Ovary (tissue), 7 donors: ENCODE measurements at regions not wholly inside any gene's neighbourhood (a gene's known extent, or its start where the extent isn't known, plus 50 kb on each side); places are given as distances from the start of the nearest gene placed in this dataset.

Experiments used
- DNase-seq, 5 donors: peaks; one replicate each; pipeline ENCODE4 v3.0.0-alpha.2; 2019 to 2020
- H3K27ac ChIP-seq, 2 donors: fragments of 200-600 bp; one replicate each; pipeline versions ENCODE4 v1.5.1 to v1.8.0; 2019 to 2022
- H3K27me3 ChIP-seq: fragments of 200-600 bp; one replicate; pipeline ENCODE4 v1.8.0; 2022
- H3K36me3 ChIP-seq: fragments of 200-600 bp; sonication (generic); one replicate; pipeline ENCODE4 v1.5.1; 2019
- H3K4me1 ChIP-seq: one replicate; pipeline ENCODE4 v1.8.1; 2013; ENCODE audit warnings: mild to moderate bottlenecking, moderate library complexity; ENCODE audit not compliant: insufficient read depth
- H3K4me3 ChIP-seq: fragments of 200-600 bp; sonication (generic); one replicate; pipeline ENCODE4 v1.5.1; 2017
- H3K9me3 ChIP-seq, 2 donors: fragments of 200-600 bp in 1 of 2; sonication (generic) in 1 of 2; one replicate each; pipeline versions ENCODE4 v1.5.1 to v1.8.1; 2013 to 2019; ENCODE audit warnings: mild to moderate bottlenecking in 1 of 2, moderate library complexity in 1 of 2
- CTCF ChIP-seq, 3 donors: fragments of 450-650 bp in 2 of 3; fragments of 200-600 bp in 1 of 3; IDR thresholded peaks; one replicate each; pipeline versions ENCODE4 v1.5.1 to v1.8.0; 2016 to 2022; ENCODE audit warnings: antibody characterized with exemption in 3 of 3, mild to moderate bottlenecking in 1 of 3
- EP300 ChIP-seq: sonication (generic); formaldehyde crosslinking; IDR thresholded peaks from one replicate; pipeline ENCODE4 v1.6.1; 2017; ENCODE audit warnings: antibody characterized with exemption
- POLR2A ChIP-seq: fragments of 450-650 bp; IDR thresholded peaks from one replicate; pipeline ENCODE4 v1.6.1; 2017; ENCODE audit warnings: antibody characterized with exemption, mild to moderate bottlenecking, moderate library complexity
- WGBS, 3 donors: extraction: QIAGEN DNeasy Blood & Tissue Kit in 1 of 3; methylation state at CpG; one replicate each; pipeline versions ENCODE4 v1.1.5 to v1.1.7; 2013 to 2017; 5-methylcytosine and 5-hydroxymethylcytosine counted together
- intact Hi-C, 4 donors: fragments of 100-400 bp; cut with DNase I; formaldehyde crosslinking; loops; one replicate each; pipeline versions ENCODE4 v1.11.0 to v1.15.1; 2022 to 2023
- donor health status: DM: no; HTN: no; CAD: no; lungs with moderate emphysema.
- donor health status: DM: no; HTN: no; CAD: no.
- donor health status: Bipolar disorder and iron deficiency.
- donor health status: DM: no; HTN: no; CAD: no.
- donor health status: DM: yes; HTN: yes; CAD: no.

GRCh38 chr1:232533328-232533727 lies 96.6 kb downstream of the SIPA1L2 start:
- 90 to 100% (median 97%) methylated on average over 1 of the region's 1 CpG for WGBS, 3 donors
- TF ChIP-seq POLR2A (no peak), CTCF (IDR thresholded peaks at IDR 0.05) (no peak), EP300 (no peak)
- intact Hi-C loops, result no loop called here
- no peaks in the 10 kb centered on the region for H3K36me3 ChIP-seq
- H3K27me3 ChIP-seq, result no peaks in the 10 kb centered on the region
- no peak overlapping the region for H3K4me3 ChIP-seq
- DNase-seq, result no peak
- no peak overlapping the region for H3K27ac ChIP-seq
- H3K4me1 ChIP-seq, result no peaks in the 10 kb centered on the region
- H3K9me3 ChIP-seq, result no peaks in the 10 kb centered on the region

DNA sequence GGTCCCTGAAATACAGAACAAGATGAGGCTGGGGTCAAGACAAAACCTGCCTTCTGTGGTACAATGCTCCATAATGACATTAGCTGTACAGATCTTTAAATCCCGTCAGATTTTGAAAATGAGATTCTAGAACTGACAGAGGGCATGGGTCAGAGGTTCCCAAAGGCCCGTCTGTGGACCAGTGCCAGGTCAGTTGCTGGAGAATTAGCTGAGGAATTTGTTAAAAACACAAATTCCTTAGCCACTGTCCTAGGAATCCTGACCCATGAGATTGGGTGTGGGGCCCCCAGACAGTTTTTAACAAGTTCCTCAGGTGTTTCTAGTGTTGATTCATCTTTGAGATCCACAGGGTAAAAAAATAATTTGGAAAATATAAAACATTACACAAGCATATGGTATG lies 97.0 kb downstream of the SIPA1L2 start:
- intact Hi-C loops, result no loop called here
- no peak for DNase-seq
- TF ChIP-seq CTCF (IDR thresholded peaks at IDR 0.05) (no peak), POLR2A (no peak), EP300 (no peak)
- 84 to 90% (median 89%) methylated on average over 2 of the region's 2 CpGs for WGBS, 3 donors
- Histone ChIP-seq H3K27me3 (no peaks in the 10 kb centered on the region), H3K4me3 (no peak overlapping the region), H3K27ac (no peak overlapping the region), H3K36me3 (no peaks in the 10 kb centered on the region), H3K4me1 (no peaks in the 10 kb centered on the region), H3K9me3 (no peaks in the 10 kb centered on the region)

DNA sequence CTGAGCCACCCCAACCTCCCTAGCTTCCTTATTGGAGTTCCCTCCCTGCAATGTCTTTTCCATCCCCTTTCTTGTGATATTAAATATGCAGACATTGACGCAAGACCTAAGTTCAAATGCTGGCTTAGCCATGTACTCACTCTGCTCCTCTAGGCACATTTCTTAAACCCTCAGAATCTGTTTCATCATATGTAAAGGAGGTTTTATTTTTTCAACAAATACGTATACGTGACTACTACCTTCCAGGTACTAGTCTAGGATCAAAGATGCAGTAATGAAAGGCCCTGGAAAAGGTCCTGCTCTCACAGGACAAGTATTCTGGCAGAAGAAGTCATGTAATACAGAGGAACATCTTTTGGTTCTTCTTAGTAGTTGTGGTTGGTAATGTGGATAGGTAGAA lies 98.6 kb downstream of the SIPA1L2 start:
- no peak for DNase-seq
- no peaks in the 10 kb centered on the region for H3K27me3 ChIP-seq
- H3K4me1 ChIP-seq, result no peaks in the 10 kb centered on the region
- H3K4me3 ChIP-seq, result no peak overlapping the region
- H3K36me3 ChIP-seq, result no peaks in the 10 kb centered on the region
- no peaks in the 10 kb centered on the region for H3K9me3 ChIP-seq
- WGBS, 3 donors, result 95 to 98% (median 97%) methylated on average over 3 of the region's 3 CpGs
- intact Hi-C loops, result no loop called here
- no peak for TF ChIP-seq EP300
- no peak for TF ChIP-seq POLR2A
- TF ChIP-seq CTCF (IDR thresholded peaks at IDR 0.05), result no peak
- H3K27ac ChIP-seq, result no peak overlapping the region

DNA sequence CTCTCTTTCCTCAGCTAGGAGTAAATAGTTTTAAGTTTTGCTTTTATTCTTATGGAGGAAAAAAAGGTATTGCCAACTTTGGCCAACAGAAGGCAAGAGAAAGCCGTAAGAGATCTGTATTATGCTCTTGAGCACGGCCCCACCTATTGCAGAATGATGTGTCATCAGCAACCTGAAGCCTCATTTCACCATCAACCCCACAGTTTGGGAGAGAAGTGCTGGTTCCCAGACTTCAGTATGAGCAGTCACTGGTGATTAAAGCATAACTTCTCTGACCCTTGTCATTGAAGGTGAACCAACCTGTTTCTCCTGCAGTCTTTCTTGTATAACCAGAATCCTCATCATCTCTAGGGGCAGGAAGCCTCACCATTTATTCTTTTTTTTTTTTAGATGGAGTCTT lies 100.2 kb downstream of the SIPA1L2 start:
- Histone ChIP-seq H3K27ac (no peak overlapping the region), H3K4me3 (no peak overlapping the region), H3K4me1 (peaks cover 2% of the 10 kb centered on the region), H3K36me3 (no peaks in the 10 kb centered on the region), H3K27me3 (no peaks in the 10 kb centered on the region), H3K9me3 (no peaks in the 10 kb centered on the region)
- intact Hi-C loops, result no loop called here
- no peak for TF ChIP-seq POLR2A
- no peak for TF ChIP-seq EP300
- TF ChIP-seq CTCF (IDR thresholded peaks at IDR 0.05), result no peak
- no peak for DNase-seq
- WGBS, 3 donors, result 92 to 94% (median 93%) methylated on average over 2 of the region's 2 CpGs
